Gastroesophageal sphincter (tissue), 4 donors: ENCODE measurements at regions not wholly inside any gene's neighbourhood (a gene's known extent, or its start where the extent isn't known, plus 50 kb on each side); places are given as distances from the start of the nearest gene placed in this dataset.

Source experiments
- ATAC-seq: fragments of 150-250 bp; one replicate; pipeline ENCODE4 v1.9.1; 2016; ENCODE audit warnings: mild to moderate bottlenecking, moderate library complexity
- H3K27ac ChIP-seq, 4 donors: fragments of 200-600 bp; sonication (generic) in 3 of 4; 1 replicate in 3 of 4; 2 replicates in 1 of 4; pipeline ENCODE4 v1.5.1; 2016 to 2019
- H3K27me3 ChIP-seq: fragments of 200-600 bp; sonication (generic); one replicate; pipeline ENCODE4 v1.5.1; 2019
- H3K36me3 ChIP-seq, 2 donors: fragments of 200-600 bp; sonication (generic); one replicate each; pipeline ENCODE4 v1.5.1; 2019; ENCODE audit warnings: control low read depth in 1 of 2
- H3K4me1 ChIP-seq, 3 donors: fragments of 200-600 bp; sonication (generic); 1 replicate in 2 of 3; 2 replicates in 1 of 3; pipeline ENCODE4 v1.5.1; 2016 to 2019; ENCODE audit warnings: control low read depth in 2 of 3
- H3K4me3 ChIP-seq, 2 donors: fragments of 200-600 bp; sonication (generic); one replicate each; pipeline ENCODE4 v1.5.1; 2019; ENCODE audit warnings: mild to moderate bottlenecking in 1 of 2, moderate library complexity in 1 of 2
- H3K9me3 ChIP-seq, 3 donors: fragments of 200-600 bp; sonication (generic); one replicate each; pipeline ENCODE4 v1.5.1; 2017 to 2019; ENCODE audit warnings: control low read depth in 2 of 3
- CTCF ChIP-seq, 4 experiments: fragments of 200-600 bp in 2 of 4; fragments of 450-650 bp in 2 of 4; sonication (generic) in 1 of 4; IDR thresholded peaks; one replicate each; pipeline ENCODE4 v1.5.1; 2017 to 2019; ENCODE audit warnings: antibody characterized with exemption in 4 of 4, mild to moderate bottlenecking in 2 of 4, moderate library complexity in 2 of 4
- EP300 ChIP-seq: sonication (generic); formaldehyde crosslinking; IDR thresholded peaks from one replicate; pipeline ENCODE4 v1.6.1; 2017; ENCODE audit warnings: antibody characterized with exemption, mild to moderate bottlenecking
- POLR2A ChIP-seq, 2 donors: fragments of 450-650 bp; IDR thresholded peaks; one replicate each; pipeline ENCODE4 v1.6.1; 2017; ENCODE audit warnings: antibody characterized with exemption in 2 of 2, mild to moderate bottlenecking in 2 of 2, moderate library complexity in 1 of 2
- POLR2AphosphoS5 ChIP-seq: sonication (generic); formaldehyde crosslinking; IDR thresholded peaks from one replicate; pipeline ENCODE4 v1.6.1; 2017; ENCODE audit warnings: antibody characterized with exemption
- WGBS, 2 donors: methylation state at CpG; one replicate each; pipeline ENCODE4 v1.1.5; 2018; ENCODE audit warnings: low coverage in 1 of 2; 5-methylcytosine and 5-hydroxymethylcytosine counted together

DNA sequence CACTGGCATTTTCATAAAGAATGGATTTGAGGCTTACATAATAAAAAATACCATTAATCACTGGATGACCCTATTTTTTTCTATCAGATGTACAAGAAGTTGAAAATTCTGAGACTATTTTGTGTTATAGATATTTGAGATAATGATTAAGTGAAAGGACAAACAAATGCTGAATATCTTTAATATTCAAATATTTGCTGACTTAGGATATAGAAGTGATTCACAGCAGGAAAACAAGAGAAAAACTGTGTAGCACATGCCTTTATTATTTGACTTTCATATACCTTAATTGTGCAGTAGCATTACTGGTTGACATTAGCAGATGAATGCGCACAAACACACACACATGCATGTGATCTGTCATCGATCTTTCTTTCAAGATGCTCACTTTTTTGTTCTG, 766.5 kb downstream of the SATB2 start:
- TF ChIP-seq CTCF (IDR thresholded peaks at IDR 0.05) (no peak), POLR2A (IDR thresholded peaks at IDR 0.05) (no peak), EP300 (no peak), POLR2AphosphoS5 (no peak)
- no peaks in the 10 kb centered on the region for H3K4me1 ChIP-seq
- 95 to 100% methylated on average over 2 of the region's 2 CpGs for WGBS, 2 donors
- H3K27me3 ChIP-seq = no peaks in the 10 kb centered on the region
- no peaks in the 10 kb centered on the region for H3K9me3 ChIP-seq
- ATAC-seq = no peak
- no peak overlapping the region for H3K27ac ChIP-seq
- no peak overlapping the region for H3K4me3 ChIP-seq
- no peaks in the 10 kb centered on the region for H3K36me3 ChIP-seq

- WGBS, 2 donors = 73 to 90% methylated on average over 2 of the region's 2 CpGs
- H3K9me3 ChIP-seq = no peaks in the 10 kb centered on the region
- no peak overlapping the region for H3K27ac ChIP-seq
- no peaks in the 10 kb centered on the region for H3K27me3 ChIP-seq
- no peak overlapping the region for H3K4me3 ChIP-seq
- no peaks in the 10 kb centered on the region for H3K4me1 ChIP-seq
- ATAC-seq = no peak
- H3K36me3 ChIP-seq = no peaks in the 10 kb centered on the region
- no peak for TF ChIP-seq EP300
- no peak for TF ChIP-seq CTCF (IDR thresholded peaks at IDR 0.05)
- no peak for TF ChIP-seq POLR2A (IDR thresholded peaks at IDR 0.05)
- TF ChIP-seq POLR2AphosphoS5 = no peak
These were observed 793.4 kb downstream of the SATB2 start for GRCh38 chr2:198664321-198664720.

- Histone ChIP-seq H3K4me1 (no peaks in the 10 kb centered on the region), H3K36me3 (no peaks in the 10 kb centered on the region), H3K27me3 (no peaks in the 10 kb centered on the region), H3K9me3 (no peaks in the 10 kb centered on the region), H3K27ac (no peak overlapping the region), H3K4me3 (no peak overlapping the region)
- 59 to 62% methylated on average over 3 to 4 of the region's 4 CpGs for WGBS, 2 donors
- TF ChIP-seq EP300 (no peak), POLR2AphosphoS5 (no peak), CTCF (IDR thresholded peaks at IDR 0.05) (no peak), POLR2A (IDR thresholded peaks at IDR 0.05) (no peak)
- ATAC-seq = no peak
These were observed 794.8 kb downstream of the SATB2 start for GRCh38 chr2:198662905-198663304.

DNA sequence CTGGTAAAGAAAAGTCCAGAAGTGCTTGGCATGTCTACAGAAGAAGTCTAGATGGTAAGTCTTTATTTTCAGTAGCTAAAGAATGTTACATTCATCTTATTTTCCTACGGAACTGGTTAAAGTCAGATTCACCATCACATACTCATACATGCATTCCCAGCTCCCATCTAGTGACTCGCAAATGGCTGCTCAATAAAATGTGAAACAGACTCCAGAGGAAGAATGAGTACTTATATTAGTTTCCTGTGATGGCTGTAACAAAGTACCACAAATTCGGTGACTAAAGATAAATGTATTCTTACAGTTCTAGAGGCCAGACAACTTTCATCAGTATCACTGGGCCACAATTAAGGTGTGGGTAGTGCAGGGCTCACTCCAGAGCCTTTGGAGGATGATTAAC, 797.2 kb downstream of the SATB2 start:
- ATAC-seq = no peak
- Histone ChIP-seq H3K36me3 (no peaks in the 10 kb centered on the region), H3K27ac (no peak overlapping the region), H3K9me3 (no peaks in the 10 kb centered on the region), H3K27me3 (no peaks in the 10 kb centered on the region), H3K4me3 (no peak overlapping the region), H3K4me1 (no peaks in the 10 kb centered on the region)
- 76 to 80% methylated on average over 1 to 3 of the region's 3 CpGs for WGBS, 2 donors
- TF ChIP-seq POLR2A (IDR thresholded peaks at IDR 0.05) (no peak), POLR2AphosphoS5 (no peak), EP300 (no peak), CTCF (IDR thresholded peaks at IDR 0.05) (no peak)

DNA sequence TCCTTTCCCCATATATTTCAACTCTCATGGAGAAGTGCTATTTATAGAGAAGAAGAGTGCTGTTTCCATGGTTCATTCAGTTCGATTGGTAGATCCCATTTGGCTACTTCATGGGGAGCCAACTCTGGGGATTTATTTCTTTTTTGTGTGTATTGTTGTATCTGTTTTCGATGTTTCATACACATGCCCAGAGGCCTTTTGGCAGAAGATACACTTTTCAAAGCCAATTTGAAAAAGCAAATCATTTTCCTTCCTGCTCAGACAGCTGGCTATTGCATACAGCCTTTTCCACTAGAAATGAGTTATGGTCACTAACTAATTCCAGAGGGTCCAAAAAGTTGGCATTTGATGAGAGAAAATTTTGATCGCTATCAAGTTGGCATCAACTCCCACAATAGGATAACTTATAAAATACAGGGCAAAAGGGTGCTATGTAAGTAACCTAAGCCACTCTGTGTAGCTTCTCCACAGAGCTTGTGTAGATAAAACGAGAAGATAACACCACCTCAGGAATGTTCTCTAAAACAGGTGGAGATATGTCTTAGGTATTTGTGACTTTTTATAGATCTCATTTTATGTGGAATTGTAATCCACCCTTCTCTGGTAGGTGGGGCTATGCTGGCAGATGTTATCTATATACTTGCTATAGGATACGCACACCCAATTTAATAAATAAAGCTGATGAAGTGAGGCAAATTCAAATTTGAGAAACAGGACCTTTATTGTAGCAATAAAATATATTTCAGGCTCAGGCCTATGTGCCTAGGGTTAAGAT, 798.5 kb downstream of the SATB2 start:
- H3K4me3 ChIP-seq = no peak overlapping the region
- WGBS, 2 donors = 58 to 69% methylated on average over 4 to 5 of the region's 5 CpGs
- TF ChIP-seq EP300 = no peak
- TF ChIP-seq POLR2A (IDR thresholded peaks at IDR 0.05) = no peak
- no peak for TF ChIP-seq CTCF (IDR thresholded peaks at IDR 0.05)
- no peak for TF ChIP-seq POLR2AphosphoS5
- H3K9me3 ChIP-seq = no peaks in the 10 kb centered on the region
- no peaks in the 10 kb centered on the region for H3K36me3 ChIP-seq
- H3K27ac ChIP-seq = no peak overlapping the region
- H3K4me1 ChIP-seq = no peaks in the 10 kb centered on the region
- no peak for ATAC-seq
- no peaks in the 10 kb centered on the region for H3K27me3 ChIP-seq
